CD4-positive, alpha-beta T cell treated with Interleukin-21 for 1 hour (primary cell): ENCODE measurements at regions not wholly inside any gene's neighbourhood (a gene's known extent, or its start where the extent isn't known, plus 50 kb on each side); places are given as distances from the start of the nearest gene placed in this dataset.

Experiments
- DNase-seq: peaks from one replicate; pipeline ENCODE4 v3.0.0-alpha.2; 2020

- no peak for DNase-seq
These were observed 343.8 kb upstream of the MYT1L start for GRCh38 chr2:2674831-2675230.

GRCh38 chr2:2673406-2673805 lies 342.3 kb upstream of the MYT1L start:
- no peak for DNase-seq

- no peak for DNase-seq
These were observed 341.2 kb upstream of the MYT1L start for GRCh38 chr2:2672249-2672648.

GRCh38 chr2:2671826-2672225 lies 340.8 kb upstream of the MYT1L start:
- DNase-seq = no peak

- DNase-seq = no peak
These were observed 338.2 kb upstream of the MYT1L start for GRCh38 chr2:2669316-2669715.

- no peak for DNase-seq
These were observed 337.7 kb upstream of the MYT1L start for GRCh38 chr2:2668681-2669265.

GRCh38 chr2:2667690-2668089 lies 336.6 kb upstream of the MYT1L start:
- no peak for DNase-seq

GRCh38 chr2:2665834-2666133 lies 334.7 kb upstream of the MYT1L start:
- no peak for DNase-seq

- DNase-seq = no peak
These were observed 334.1 kb upstream of the MYT1L start for GRCh38 chr2:2664989-2665833.

GRCh38 chr2:2663401-2664036 lies 332.4 kb upstream of the MYT1L start:
- no peak for DNase-seq

- no peak for DNase-seq
These were observed 331.8 kb upstream of the MYT1L start for GRCh38 chr2:2662847-2663356.

GRCh38 chr2:2662037-2662846 lies 331.2 kb upstream of the MYT1L start:
- DNase-seq = no peak

- no peak for DNase-seq
These were observed 329.8 kb upstream of the MYT1L start for GRCh38 chr2:2660789-2661355.

- no peak for DNase-seq
These were observed 326.3 kb upstream of the MYT1L start for GRCh38 chr2:2657121-2657962.

GRCh38 chr2:2656115-2657011 lies 325.3 kb upstream of the MYT1L start:
- DNase-seq = no peak

- DNase-seq = no peak
These were observed 324.5 kb upstream of the MYT1L start for GRCh38 chr2:2655453-2656114.

- no peak for DNase-seq
These were observed 322.2 kb upstream of the MYT1L start for GRCh38 chr2:2653231-2653630.

GRCh38 chr2:2650608-2651375 lies 319.7 kb upstream of the MYT1L start:
- no peak for DNase-seq
